Neural crest cell (in vitro differentiated cells): ENCODE measurements at regions not wholly inside any gene's neighbourhood (a gene's known extent, or its start where the extent isn't known, plus 50 kb on each side); places are given as distances from the start of the nearest gene placed in this dataset.

Experiments used
- DNase-seq: peaks from one replicate; pipeline ENCODE4 v3.0.0; 2021; ENCODE audit warnings: low read depth, mixed read lengths, low spot score
- H3K27ac Mint-ChIP-seq: one replicate; pipeline ENCODE4 v1.8.0; 2021; ENCODE audit warnings: mild to moderate bottlenecking, mixed read lengths; ENCODE audit not compliant: unreplicated experiment
- H3K27me3 Mint-ChIP-seq: 2 replicates; pipeline ENCODE4 v1.8.0; 2021; ENCODE audit warnings: low read depth, mild to moderate bottlenecking, mixed read lengths
- H3K36me3 Mint-ChIP-seq: 2 replicates; pipeline ENCODE4 v1.8.0; 2021; ENCODE audit warnings: low read depth, mild to moderate bottlenecking, mixed read lengths
- H3K4me1 Mint-ChIP-seq: 2 replicates; pipeline ENCODE4 v1.8.0; 2021; ENCODE audit warnings: mixed read lengths
- H3K4me3 Mint-ChIP-seq: one replicate; pipeline ENCODE4 v1.8.0; 2021; ENCODE audit warnings: mild to moderate bottlenecking, mixed read lengths
- H3K9me3 Mint-ChIP-seq: 2 replicates; pipeline ENCODE4 v1.8.0; 2021; ENCODE audit warnings: mixed read lengths
- TF ChIP-seq, protein P1 (sequence below): fragments of 200-600 bp; sonication (generic); conservative IDR thresholded peaks from 2 replicates; pipeline ENCODE4 v1.5.0; 2021; ENCODE audit warnings: antibody characterized with exemption, mild to moderate bottlenecking

DNA sequence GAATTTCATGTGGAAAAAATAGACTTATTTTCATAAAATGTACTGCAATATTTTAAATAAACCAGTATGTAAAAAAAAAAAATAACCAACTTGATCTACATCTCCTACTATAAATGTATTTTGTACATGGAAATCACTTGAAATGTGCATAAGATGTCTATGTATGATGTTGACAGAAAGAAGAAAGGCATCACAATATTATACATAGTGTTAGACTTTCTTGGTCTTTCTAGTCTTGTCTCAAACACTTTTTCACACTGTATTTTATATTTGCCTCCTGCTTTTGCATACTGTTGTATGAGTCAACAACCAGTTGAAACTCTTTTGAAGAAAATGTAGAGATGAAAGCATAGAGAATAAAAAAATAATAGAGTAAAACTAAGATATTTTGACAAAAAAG, 352.4 kb upstream of the MGAT4C start:
- H3K27ac Mint-ChIP-seq, result no peak overlapping the region
- H3K9me3 Mint-ChIP-seq, result no peaks in the 10 kb centered on the region
- no peaks in the 10 kb centered on the region for H3K27me3 Mint-ChIP-seq

DNA sequence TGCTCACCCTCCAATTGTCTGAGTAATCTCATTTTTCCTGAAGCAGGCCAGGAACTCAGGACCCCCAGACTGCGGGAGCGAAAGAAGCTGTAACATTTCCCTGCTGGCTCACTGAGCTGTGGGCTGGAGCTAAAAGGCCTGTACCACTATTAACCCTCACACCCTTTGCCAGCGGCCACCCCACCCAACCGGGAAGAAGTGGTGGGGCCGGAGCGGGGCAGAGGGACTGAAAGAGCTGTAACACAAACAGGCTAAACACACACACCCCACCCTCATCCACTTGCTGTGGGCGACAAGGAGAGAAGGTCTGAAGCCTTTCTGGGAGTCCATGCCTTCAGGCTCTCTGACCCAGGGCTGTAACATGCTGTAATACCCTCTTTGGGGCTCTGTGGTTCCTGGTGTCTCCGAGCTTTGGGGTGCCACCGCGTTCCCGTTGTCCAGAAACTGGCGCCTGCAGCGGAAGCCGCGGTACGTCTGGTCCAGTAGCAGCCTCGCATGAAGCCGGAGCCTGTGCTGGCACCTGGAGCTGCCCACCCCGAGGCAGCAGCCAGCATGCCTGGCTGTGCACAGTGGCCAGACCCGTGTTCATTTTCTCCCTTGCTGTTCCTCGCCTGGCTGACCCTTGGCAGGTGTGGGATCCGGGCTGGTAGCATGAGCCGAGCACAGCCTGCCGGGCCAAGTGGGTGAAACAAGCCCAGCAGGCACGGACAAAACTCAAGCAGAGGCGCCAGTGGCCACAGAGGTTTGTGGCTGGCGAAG, 345.5 kb upstream of the MGAT4C start:
- H3K4me1 Mint-ChIP-seq, result no peaks in the 10 kb centered on the region
- DNase-seq, result no peak
- H3K36me3 Mint-ChIP-seq, result no peaks in the 10 kb centered on the region
- H3K27me3 Mint-ChIP-seq, result no peaks in the 10 kb centered on the region
- TF ChIP-seq, protein P1, sequence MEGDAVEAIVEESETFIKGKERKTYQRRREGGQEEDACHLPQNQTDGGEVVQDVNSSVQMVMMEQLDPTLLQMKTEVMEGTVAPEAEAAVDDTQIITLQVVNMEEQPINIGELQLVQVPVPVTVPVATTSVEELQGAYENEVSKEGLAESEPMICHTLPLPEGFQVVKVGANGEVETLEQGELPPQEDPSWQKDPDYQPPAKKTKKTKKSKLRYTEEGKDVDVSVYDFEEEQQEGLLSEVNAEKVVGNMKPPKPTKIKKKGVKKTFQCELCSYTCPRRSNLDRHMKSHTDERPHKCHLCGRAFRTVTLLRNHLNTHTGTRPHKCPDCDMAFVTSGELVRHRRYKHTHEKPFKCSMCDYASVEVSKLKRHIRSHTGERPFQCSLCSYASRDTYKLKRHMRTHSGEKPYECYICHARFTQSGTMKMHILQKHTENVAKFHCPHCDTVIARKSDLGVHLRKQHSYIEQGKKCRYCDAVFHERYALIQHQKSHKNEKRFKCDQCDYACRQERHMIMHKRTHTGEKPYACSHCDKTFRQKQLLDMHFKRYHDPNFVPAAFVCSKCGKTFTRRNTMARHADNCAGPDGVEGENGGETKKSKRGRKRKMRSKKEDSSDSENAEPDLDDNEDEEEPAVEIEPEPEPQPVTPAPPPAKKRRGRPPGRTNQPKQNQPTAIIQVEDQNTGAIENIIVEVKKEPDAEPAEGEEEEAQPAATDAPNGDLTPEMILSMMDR, result no peak
- no peaks in the 10 kb centered on the region for H3K9me3 Mint-ChIP-seq
- no peak overlapping the region for H3K27ac Mint-ChIP-seq
- H3K4me3 Mint-ChIP-seq, result no peak overlapping the region

More for the DNA sequence above, 352.4 kb upstream of the MGAT4C start:
- DNase-seq, result no peak
- TF ChIP-seq, protein P1, result no peak
- no peaks in the 10 kb centered on the region for H3K4me1 Mint-ChIP-seq
- H3K4me3 Mint-ChIP-seq, result no peak overlapping the region
- H3K36me3 Mint-ChIP-seq, result no peaks in the 10 kb centered on the region

DNA sequence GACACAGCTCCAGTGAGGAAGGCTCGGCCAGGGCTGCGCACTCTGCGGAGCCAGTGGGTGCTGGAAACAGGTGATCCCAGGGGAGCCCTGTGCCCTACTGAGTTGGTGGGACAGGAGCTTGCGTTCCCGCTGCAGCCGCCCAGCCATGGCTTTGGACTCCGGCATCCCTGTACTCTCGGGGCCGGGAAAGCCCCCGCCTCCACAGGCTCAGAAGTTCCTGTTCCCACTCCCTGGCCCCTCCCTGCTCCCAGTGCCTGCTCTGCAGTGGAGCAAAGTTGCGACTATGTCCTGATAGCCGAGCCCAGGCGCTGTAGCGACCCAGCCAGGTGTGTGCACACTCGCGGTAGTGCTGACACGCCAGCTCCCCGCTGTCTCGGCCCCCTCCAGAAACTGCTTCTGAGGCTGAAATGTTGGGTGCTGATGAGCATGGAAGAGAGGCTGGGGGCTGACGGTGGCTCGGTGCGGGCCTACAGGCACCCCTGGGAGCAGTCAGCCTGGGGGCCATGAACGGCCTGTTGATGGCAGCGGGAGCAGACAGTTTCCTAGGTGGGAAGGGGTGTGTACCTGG, 344.6 kb upstream of the MGAT4C start:
- Mint-ChIP-seq H3K9me3 (no peaks in the 10 kb centered on the region), H3K4me1 (no peaks in the 10 kb centered on the region), H3K36me3 (no peaks in the 10 kb centered on the region), H3K4me3 (no peak overlapping the region), H3K27me3 (no peaks in the 10 kb centered on the region), H3K27ac (no peak overlapping the region)
- DNase-seq, result no peak
- TF ChIP-seq, protein P1, result no peak

DNA sequence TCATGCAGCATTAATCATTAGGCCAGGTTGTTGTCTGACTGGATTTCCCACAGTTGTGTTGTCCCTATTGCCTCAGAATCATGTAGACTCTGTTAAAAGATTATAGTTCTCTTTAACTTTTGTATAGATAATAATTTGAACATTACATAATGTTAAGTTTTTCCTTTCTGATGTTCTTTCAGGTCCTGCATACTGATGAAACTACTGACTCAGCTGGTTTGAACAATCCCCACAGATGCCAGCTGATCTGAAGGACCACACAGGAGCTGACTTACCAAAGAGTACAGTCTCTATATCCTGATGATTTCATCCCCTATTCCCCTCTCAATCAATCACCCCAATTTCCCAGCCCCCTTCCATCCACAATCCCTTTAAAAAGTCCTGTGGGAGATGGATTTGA, 341.2 kb upstream of the MGAT4C start:
- TF ChIP-seq, protein P1, result no peak
- Mint-ChIP-seq H3K4me1 (no peaks in the 10 kb centered on the region), H3K9me3 (no peaks in the 10 kb centered on the region), H3K4me3 (no peak overlapping the region), H3K27me3 (no peaks in the 10 kb centered on the region), H3K27ac (no peak overlapping the region), H3K36me3 (no peaks in the 10 kb centered on the region)
- no peak for DNase-seq

DNA sequence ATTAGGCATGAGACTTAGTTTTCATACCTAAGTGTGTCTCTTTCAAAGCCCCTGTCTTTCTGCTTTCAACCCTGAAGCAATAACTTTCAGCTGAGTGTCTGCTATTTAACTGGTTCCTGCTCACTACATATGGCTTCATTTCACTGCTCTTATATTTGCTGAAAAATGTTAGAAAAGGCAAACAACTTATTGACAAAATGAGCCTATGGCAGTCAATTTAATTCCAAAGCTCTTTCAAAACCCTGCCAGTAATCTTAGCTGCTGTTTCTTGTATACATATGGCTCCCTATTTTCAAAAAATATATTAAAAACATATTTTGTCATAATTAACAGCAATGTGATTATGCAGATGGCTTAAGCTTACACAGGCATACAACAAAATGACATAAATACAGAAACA, 334.1 kb upstream of the MGAT4C start:
- Mint-ChIP-seq H3K4me3 (no peak overlapping the region), H3K27ac (no peak overlapping the region), H3K4me1 (no peaks in the 10 kb centered on the region), H3K36me3 (no peaks in the 10 kb centered on the region), H3K9me3 (no peaks in the 10 kb centered on the region), H3K27me3 (no peaks in the 10 kb centered on the region)
- TF ChIP-seq, protein P1, result no peak
- no peak for DNase-seq
